Panc1 (cell line): ENCODE measurements at regions not wholly inside any gene's neighbourhood (a gene's known extent, or its start where the extent isn't known, plus 50 kb on each side); places are given as distances from the start of the nearest gene placed in this dataset.

Experiments
- ATAC-seq: fragments of 200-7000 bp; cut with Tn5 transposase; 2 replicates; pipeline ENCODE4 v1.9.1; 2020; ENCODE audit warnings: mild to moderate bottlenecking, moderate library complexity
- BruUV-seq: library from RNA; stranded (reverse); fragments of 400-500 nt; replicated peaks from 2 replicates; lab custom pipeline; 2021; lab: Mats Ljungman, UMichigan
- CTCF ChIA-PET: fragments of 300-600 bp; sonication (Branson Sonifier 250); formaldehyde crosslinking; loops from one replicate; lab custom pipeline; 2022; ENCODE audit warnings: antibody characterized with exemption; lab: Charles Lee
- POLR2A ChIA-PET: fragments of 300-600 bp; sonication (Branson Sonifier 250); formaldehyde crosslinking; loops from one replicate; lab custom pipeline; 2022; ENCODE audit warnings: antibody characterized with exemption; lab: Charles Lee
- DNase-seq: peaks from one replicate; pipeline ENCODE4 v3.0.0-alpha.2; 2010; ENCODE audit warnings: low read depth, low spot score
- H3K27ac ChIP-seq: 2 replicates; pipeline ENCODE4 v1.5.1; 2011; ENCODE audit warnings: mild to moderate bottlenecking, low read length, inconsistent platforms
- H3K27me3 ChIP-seq: fragments of 200-500 bp; sonication (Bioruptor generic); 2 replicates; pipeline ENCODE4 v1.6.0; 2014; ENCODE audit warnings: low read length, inconsistent platforms; ENCODE audit not compliant: control insufficient read depth, insufficient read depth
- H3K36me3 ChIP-seq: fragments of 200-500 bp; sonication (Bioruptor generic); 2 replicates; pipeline ENCODE4 v1.5.1; 2014; ENCODE audit warnings: inconsistent platforms, mild to moderate bottlenecking, low read length, moderate library complexity; ENCODE audit not compliant: control insufficient read depth, insufficient read depth
- H3K4me1 ChIP-seq: 2 replicates; pipeline ENCODE4 v1.5.1; 2011; ENCODE audit warnings: inconsistent platforms, mild to moderate bottlenecking, low read length, moderate library complexity; ENCODE audit not compliant: control insufficient read depth, insufficient read depth
- H3K4me3 ChIP-seq, 2 experiments: 2 replicates each; pipeline ENCODE4 v1.5.1; 2011 to 2012; ENCODE audit warnings: low read depth in 2 of 2, low read length in 2 of 2, mild to moderate bottlenecking in 2 of 2, inconsistent platforms in 1 of 2, moderate library complexity in 1 of 2
- H3K9me3 ChIP-seq: fragments of 200-500 bp; sonication (Bioruptor generic); 2 replicates; pipeline ENCODE4 v1.5.1; 2014; ENCODE audit warnings: low read depth, mild to moderate bottlenecking, inconsistent platforms, low read length, moderate library complexity; ENCODE audit not compliant: control insufficient read depth, insufficient read depth
- CTCF ChIP-seq: fragments of 450-650 bp; IDR thresholded peaks from 2 replicates; pipeline ENCODE4 v1.5.1; 2017; ENCODE audit warnings: mild to moderate bottlenecking
- POLR2AphosphoS5 ChIP-seq: IDR thresholded peaks from 2 replicates; pipeline ENCODE4 v1.6.1; 2012; ENCODE audit warnings: mild to moderate bottlenecking, low read depth, low read length, moderate library complexity
- REST ChIP-seq, 2 experiments: IDR thresholded peaks; 2 replicates each; pipeline ENCODE4 v1.6.1; 2011 to 2012; ENCODE audit warnings: low read depth in 2 of 2, control low read depth in 1 of 2, low read length in 1 of 2, mild to moderate bottlenecking in 1 of 2, moderate library complexity in 1 of 2; ENCODE audit not compliant: insufficient read depth in 1 of 2
- SIN3A ChIP-seq: IDR thresholded peaks from 2 replicates; pipeline ENCODE4 v1.6.1; 2012; ENCODE audit warnings: low read depth, mild to moderate bottlenecking, low read length, moderate library complexity, borderline replicate concordance; ENCODE audit not compliant: insufficient read depth
- TCF7L2 ChIP-seq: IDR thresholded peaks from 2 replicates; pipeline ENCODE4 v1.6.1; 2011; ENCODE audit warnings: mild to moderate bottlenecking, low read depth, low read length, inconsistent platforms
- in situ Hi-C: cut with HindIII; loops from 2 replicates; pipeline ENCODE4 v1.10.0; 2016; ENCODE audit warnings: low sequenced_read_pairs, low pct_unique_long_range_greater_than_20kb
- intact Hi-C: fragments of 100-400 bp; cut with micrococcal nuclease; formaldehyde crosslinking; loops from one replicate; pipeline ENCODE4 v1.10.0; 2022; ENCODE audit not compliant: unreplicated experiment

GRCh38 chr12:118827047-118827446 is 154.3 kb upstream of the SRRM4 start:
- TF ChIP-seq SIN3A, result no peak
- POLR2A ChIA-PET, result no interaction called here
- CTCF ChIA-PET, result no interaction called here
- intact Hi-C loops, result no loop called here
- Histone ChIP-seq H3K27ac (no peak overlapping the region), H3K27me3 (no peaks in the 10 kb centered on the region), H3K4me1 (no peaks in the 10 kb centered on the region), H3K36me3 (no peaks in the 10 kb centered on the region), H3K9me3 (no peaks in the 10 kb centered on the region), H3K4me3 (no peak overlapping the region)
- BruUV-seq, result no TSS peak
- ATAC-seq (no peak), DNase-seq (no peak)
- in situ Hi-C loops, result no loop called here

- H3K4me3 ChIP-seq, result no peak overlapping the region
- DNase-seq, result no peak
- no peaks in the 10 kb centered on the region for H3K27me3 ChIP-seq
- ChIA-PET POLR2A (no interaction called here), CTCF (no interaction called here)
- no peak overlapping the region for H3K27ac ChIP-seq
- H3K9me3 ChIP-seq, result no peaks in the 10 kb centered on the region
- TF ChIP-seq TCF7L2, result no peak
- no peak for TF ChIP-seq POLR2AphosphoS5
- ATAC-seq, result no peak
- BruUV-seq, result no TSS peak
- H3K4me1 ChIP-seq, result no peaks in the 10 kb centered on the region
- in situ Hi-C loops (no loop called here), intact Hi-C loops (no loop called here)
- no peaks in the 10 kb centered on the region for H3K36me3 ChIP-seq
These were observed 153.7 kb upstream of the SRRM4 start for GRCh38 chr12:118827606-118828005.

GRCh38 chr12:118830296-118830695 is 151.0 kb upstream of the SRRM4 start:
- Histone ChIP-seq H3K9me3 (no peaks in the 10 kb centered on the region), H3K27me3 (no peaks in the 10 kb centered on the region), H3K4me1 (no peaks in the 10 kb centered on the region), H3K27ac (no peak overlapping the region), H3K4me3 (no peak overlapping the region), H3K36me3 (no peaks in the 10 kb centered on the region)
- ATAC-seq, result no peak
- CTCF ChIA-PET, result no interaction called here
- intact Hi-C loops (no loop called here), in situ Hi-C loops (no loop called here)
- POLR2A ChIA-PET, result no interaction called here
- no TSS peak for BruUV-seq
- DNase-seq, result no peak
- TF ChIP-seq POLR2AphosphoS5 (no peak), REST (IDR thresholded peaks at IDR 0.05; ENCODE audit: insufficient read depth in 1 of 2, low read depth in 2 of 2, low read length in 1 of 2) (no peak), CTCF (no peak), SIN3A (no peak), TCF7L2 (no peak)
